HUES6 (cell line): ENCODE measurements at regions not wholly inside any gene's neighbourhood (a gene's known extent, or its start where the extent isn't known, plus 50 kb on each side); places are given as distances from the start of the nearest gene placed in this dataset.
"Not testable (repeated sequence)": the region's sequence is repeated elsewhere in the genome, so short reads cannot be mapped to it uniquely, and the experiment has no call there.

Experiments used
- H3K27ac ChIP-seq: 2 replicates; pipeline ENCODE4 v1.7.0; 2013; ENCODE audit warnings: low read depth, mild to moderate bottlenecking, low read length, inconsistent platforms
- H3K27me3 ChIP-seq: 2 replicates; pipeline ENCODE4 v1.6.1; 2013; ENCODE audit warnings: low read length; ENCODE audit not compliant: control insufficient read depth, insufficient read depth
- H3K36me3 ChIP-seq: 2 replicates; pipeline ENCODE4 v1.6.1; 2013; ENCODE audit warnings: low read length; ENCODE audit not compliant: control insufficient read depth, insufficient read depth
- H3K4me1 ChIP-seq: 2 replicates; pipeline ENCODE4 v1.6.1; 2013; ENCODE audit warnings: low read length; ENCODE audit not compliant: control insufficient read depth, insufficient read depth
- H3K4me3 ChIP-seq: 2 replicates; pipeline ENCODE4 v1.5.1; 2013; ENCODE audit warnings: low read depth, low read length
- H3K9ac ChIP-seq: one replicate; pipeline ENCODE4 v1.6.1; 2013; ENCODE audit warnings: mild to moderate bottlenecking, low read length
- H3K9me3 ChIP-seq: 2 replicates; pipeline ENCODE4 v1.6.1; 2013; ENCODE audit warnings: low read depth, low read length; ENCODE audit not compliant: control insufficient read depth, insufficient read depth

- H3K9me3 ChIP-seq, result no peaks in the 10 kb centered on the region
- no peaks in the 10 kb centered on the region for H3K27me3 ChIP-seq
- no peak overlapping the region for H3K9ac ChIP-seq
- no peak overlapping the region for H3K27ac ChIP-seq
- no peak overlapping the region for H3K4me3 ChIP-seq
- no peaks in the 10 kb centered on the region for H3K4me1 ChIP-seq
- H3K36me3 ChIP-seq, result no peaks in the 10 kb centered on the region
These were observed 587.3 kb downstream of the TMA16 start for GRCh38 chr4:164081801-164082200.

DNA sequence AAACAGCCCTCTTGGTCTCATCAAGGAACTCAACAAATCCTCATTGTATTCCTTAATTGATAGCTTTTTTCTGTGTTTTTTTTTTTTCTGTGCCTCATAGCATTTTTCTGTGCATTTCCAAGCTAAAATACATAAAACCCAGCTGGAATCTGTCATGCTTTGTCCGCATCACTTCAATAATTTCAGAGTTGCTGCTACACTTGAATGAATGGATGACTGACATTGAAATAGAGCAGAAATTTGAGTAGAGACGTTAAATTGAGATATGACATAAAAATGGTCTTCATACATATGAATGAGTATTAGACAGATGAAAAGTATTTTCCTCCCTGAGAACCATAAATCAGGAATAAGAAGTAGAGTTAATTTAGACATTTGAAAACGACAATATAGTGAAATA lies 593.2 kb downstream of the TMA16 start:
- H3K4me3 ChIP-seq, result no peak overlapping the region
- no peaks in the 10 kb centered on the region for H3K4me1 ChIP-seq
- no peaks in the 10 kb centered on the region for H3K27me3 ChIP-seq
- no peak overlapping the region for H3K9ac ChIP-seq
- no peaks in the 10 kb centered on the region for H3K36me3 ChIP-seq
- no peak overlapping the region for H3K27ac ChIP-seq
- no peaks in the 10 kb centered on the region for H3K9me3 ChIP-seq

DNA sequence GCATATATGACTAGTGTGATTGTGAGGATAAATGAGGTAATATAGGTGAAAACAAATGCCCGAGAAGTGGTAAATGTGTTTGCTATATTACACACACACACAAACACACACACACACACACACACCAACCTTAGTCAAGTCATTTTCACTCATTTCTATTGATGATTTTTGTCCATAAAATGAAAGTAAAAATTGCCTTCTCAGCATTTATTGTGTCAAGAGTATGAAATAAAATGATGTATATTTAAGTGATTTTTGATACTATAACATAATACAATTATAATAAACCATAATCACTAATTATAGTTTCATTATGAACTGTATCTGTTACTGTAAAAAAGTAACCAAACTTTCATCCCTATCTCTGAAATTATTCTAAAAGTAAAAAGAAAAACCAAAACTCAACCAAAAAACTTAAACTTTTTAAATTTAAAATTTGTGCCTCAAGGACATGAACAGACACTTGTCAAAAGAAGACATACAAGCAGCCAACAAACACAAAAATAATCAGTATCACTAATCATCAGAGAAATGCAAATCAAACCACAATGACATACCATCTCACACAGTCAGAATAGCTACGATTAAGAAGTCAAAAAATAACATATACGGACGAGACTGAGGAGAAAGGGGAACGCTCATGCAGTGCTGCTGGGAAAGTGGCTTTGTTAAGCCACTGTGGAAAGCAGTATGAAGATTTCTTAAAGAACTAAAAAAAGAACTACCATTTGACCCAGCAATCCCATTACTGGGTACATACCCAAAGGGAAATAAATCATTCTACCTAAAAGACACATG lies 601.0 kb downstream of the TMA16 start:
- Histone ChIP-seq H3K9ac (no peak overlapping the region), H3K4me1 (0 out of 2 replicates have a peak, but pooled peaks cover 3% of the 10 kb centered on the region), H3K9me3 (no peaks in the 10 kb centered on the region), H3K27ac (no peak overlapping the region), H3K4me3 (no peak overlapping the region), H3K36me3 (no peaks in the 10 kb centered on the region), H3K27me3 (no peaks in the 10 kb centered on the region)

- Histone ChIP-seq H3K9ac (no peak overlapping the region), H3K27ac (no peak overlapping the region), H3K27me3 (no peaks in the 10 kb centered on the region)
These were observed 602.5 kb downstream of the TMA16 start for GRCh38 chr4:164096766-164097518.

DNA sequence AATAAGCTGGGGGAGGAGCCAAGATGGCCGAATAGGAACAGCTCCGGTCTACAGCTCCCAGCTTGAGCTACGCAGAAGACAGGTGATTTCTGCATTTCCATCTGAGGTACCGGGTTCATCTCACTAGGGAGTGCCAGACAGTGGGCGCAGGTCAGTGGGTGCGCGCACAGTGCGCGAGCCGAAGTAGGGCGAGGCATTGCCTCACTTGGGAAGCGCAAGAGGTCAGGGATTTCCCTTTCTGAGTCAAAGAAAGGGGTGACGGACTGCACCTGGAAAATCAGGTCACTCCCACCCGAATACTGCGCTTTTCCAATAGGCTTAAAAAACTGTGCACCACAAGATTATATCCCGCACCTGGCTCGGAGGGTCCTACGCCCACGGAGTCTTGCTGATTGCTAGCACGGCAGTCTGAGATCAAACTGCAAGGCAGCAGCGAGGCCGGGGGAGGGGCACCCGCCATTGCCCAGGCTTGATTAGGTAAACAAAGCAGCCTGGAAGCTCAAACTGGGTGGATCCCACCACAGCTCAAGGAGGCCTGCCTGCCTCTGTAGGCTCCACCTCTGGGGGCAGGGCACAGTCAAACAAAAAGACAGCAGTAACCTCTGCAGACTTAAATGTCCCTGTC lies 606.4 kb downstream of the TMA16 start:
- not testable (repeated sequence) for H3K36me3 ChIP-seq, H3K27me3 ChIP-seq, H3K9me3 ChIP-seq, H3K4me1 ChIP-seq, H3K27ac ChIP-seq
- H3K9ac ChIP-seq, result peak overlapping the region; percentile 39
- H3K4me3 ChIP-seq, result peak overlapping the region; percentile 36; the same call in 1 of the 2 replicates

More at GRCh38 chr4:164096766-164097518, 602.5 kb downstream of the TMA16 start:
- Histone ChIP-seq H3K36me3 (no peaks in the 10 kb centered on the region), H3K9me3 (no peaks in the 10 kb centered on the region), H3K4me1 (0 out of 2 replicates have a peak, but pooled peaks cover 3% of the 10 kb centered on the region), H3K4me3 (no peak overlapping the region)

DNA sequence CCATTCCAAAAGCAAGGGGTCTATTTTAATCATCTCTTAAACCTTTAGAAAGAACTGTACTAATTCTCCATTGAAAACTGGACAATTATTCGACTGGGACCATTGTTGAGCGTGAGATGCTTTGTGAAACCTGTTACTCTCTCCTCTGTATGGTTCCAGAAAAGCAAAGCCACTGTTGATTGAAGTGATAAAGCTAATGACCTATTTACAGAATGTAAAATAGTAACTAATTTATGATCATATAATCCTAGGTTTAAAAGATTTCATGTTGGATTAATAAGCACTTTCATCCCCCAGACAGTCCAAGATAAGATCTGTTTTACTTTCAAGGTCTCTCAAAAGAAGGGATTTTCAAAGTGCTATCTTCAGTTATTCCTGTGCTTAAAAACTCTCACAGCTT lies 614.5 kb downstream of the TMA16 start:
- Histone ChIP-seq H3K4me1 (peaks cover 8% of the 10 kb centered on the region; the same call in 1 of the 2 replicates), H3K36me3 (no peaks in the 10 kb centered on the region), H3K9ac (no peak overlapping the region), H3K9me3 (no peaks in the 10 kb centered on the region), H3K27me3 (no peaks in the 10 kb centered on the region), H3K4me3 (no peak overlapping the region), H3K27ac (no peak overlapping the region)

DNA sequence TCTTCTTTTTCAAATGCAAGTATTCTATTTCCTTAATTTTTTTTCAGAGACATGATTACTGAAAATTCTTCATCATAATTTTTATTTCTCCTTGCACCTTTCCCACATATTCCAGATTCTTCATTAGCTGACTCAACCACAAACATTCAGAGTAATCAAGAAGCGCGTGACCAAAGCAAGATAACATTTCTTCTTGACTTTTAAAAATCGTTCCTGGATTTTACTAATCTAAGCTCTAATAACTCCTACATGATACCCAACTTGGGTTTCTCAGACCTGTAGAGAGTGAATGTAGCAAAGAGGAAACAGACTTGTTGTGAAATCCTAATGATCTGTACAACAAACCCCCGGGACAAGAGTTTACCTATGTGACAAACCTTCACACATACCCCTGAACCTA lies 615.0 kb downstream of the TMA16 start:
- no peak overlapping the region for H3K9ac ChIP-seq
- peaks cover 8% of the 10 kb centered on the region; the same call in 1 of the 2 replicates for H3K4me1 ChIP-seq
- no peak overlapping the region for H3K27ac ChIP-seq
- H3K9me3 ChIP-seq, result no peaks in the 10 kb centered on the region
- no peaks in the 10 kb centered on the region for H3K36me3 ChIP-seq
- no peak overlapping the region for H3K4me3 ChIP-seq
- H3K27me3 ChIP-seq, result no peaks in the 10 kb centered on the region

- Histone ChIP-seq H3K27me3 (no peaks in the 10 kb centered on the region), H3K9ac (no peak overlapping the region), H3K4me3 (no peak overlapping the region), H3K27ac (no peak overlapping the region), H3K4me1 (peaks cover 8% of the 10 kb centered on the region; the same call in 1 of the 2 replicates), H3K36me3 (no peaks in the 10 kb centered on the region), H3K9me3 (no peaks in the 10 kb centered on the region)
These were observed 620.7 kb downstream of the TMA16 start for GRCh38 chr4:164115236-164115635.

DNA sequence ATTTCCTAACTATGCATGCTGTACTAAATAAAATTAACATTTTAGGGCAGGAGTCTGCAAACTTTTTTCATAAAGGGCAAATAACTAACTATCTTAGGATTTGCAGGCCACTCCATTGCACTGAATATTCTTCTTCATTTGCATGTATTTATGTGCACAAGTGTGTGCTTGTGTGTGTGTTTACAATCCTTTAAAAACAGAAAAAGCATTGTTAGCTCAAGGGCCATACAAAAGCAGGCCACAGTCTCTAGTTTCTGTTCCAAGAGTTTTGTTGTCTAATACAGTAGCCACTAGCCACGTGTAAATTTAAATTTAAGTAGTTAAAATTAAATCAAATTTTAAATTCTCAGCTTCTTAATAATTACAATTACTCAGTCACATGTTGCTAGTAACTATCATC lies 621.8 kb downstream of the TMA16 start:
- no peaks in the 10 kb centered on the region for H3K27me3 ChIP-seq
- H3K4me3 ChIP-seq, result no peak overlapping the region
- peaks cover 8% of the 10 kb centered on the region; the same call in 1 of the 2 replicates for H3K4me1 ChIP-seq
- no peaks in the 10 kb centered on the region for H3K9me3 ChIP-seq
- no peaks in the 10 kb centered on the region for H3K36me3 ChIP-seq
- no peak overlapping the region for H3K9ac ChIP-seq
- H3K27ac ChIP-seq, result no peak overlapping the region

GRCh38 chr4:164134388-164134787 lies 619.5 kb upstream of the SMIM31 start:
- no peaks in the 10 kb centered on the region for H3K36me3 ChIP-seq
- H3K9ac ChIP-seq, result no peak overlapping the region
- H3K9me3 ChIP-seq, result no peaks in the 10 kb centered on the region
- H3K4me3 ChIP-seq, result no peak overlapping the region
- H3K27ac ChIP-seq, result no peak overlapping the region
- H3K4me1 ChIP-seq, result 0 out of 2 replicates have a peak, but pooled peaks cover 8% of the 10 kb centered on the region
- H3K27me3 ChIP-seq, result no peaks in the 10 kb centered on the region
